ENCODE measurements at regions not wholly inside any gene's neighbourhood (a gene's known extent, or its start where the extent isn't known, plus 50 kb on each side); places are given as distances from the start of the nearest gene placed in this dataset.

DNA sequence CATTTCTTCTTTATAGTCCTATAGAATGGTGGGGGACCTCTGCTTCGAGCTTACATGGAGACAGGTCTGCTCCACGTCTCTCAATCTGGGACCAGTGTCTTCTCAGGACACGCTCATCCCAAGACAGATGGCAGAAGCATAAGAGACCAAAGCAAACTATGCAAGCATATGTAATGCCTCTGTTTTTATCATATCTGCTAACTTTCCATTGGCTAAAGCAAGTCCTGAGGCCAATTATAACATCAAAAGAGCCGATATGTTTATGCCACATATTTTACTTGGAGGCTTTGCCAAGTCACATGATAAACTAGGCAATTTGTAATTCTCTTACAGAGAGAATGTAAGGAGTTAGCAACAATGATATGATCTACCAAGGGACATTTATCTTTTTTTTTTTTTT is 102.6 kb upstream of the NRBF2 start:
- TF ChIP-seq EGR1 (IDR thresholded peaks at IDR 0.05) (no peak), YY1 (IDR thresholded peaks at IDR 0.05; ENCODE audit: low read depth) (no peak), NFIC (IDR thresholded peaks at IDR 0.05) (no peak), TEAD4 (IDR thresholded peaks at IDR 0.05) (no peak), ZBTB7A (IDR thresholded peaks at IDR 0.05; ENCODE audit: low read depth) (no peak), CEBPB (IDR thresholded peaks at IDR 0.05) (no peak), TAF1 (IDR thresholded peaks at IDR 0.05; ENCODE audit: low read depth) (no peak), TCF12 (IDR thresholded peaks at IDR 0.05; ENCODE audit: low read depth) (no peak)

DNA sequence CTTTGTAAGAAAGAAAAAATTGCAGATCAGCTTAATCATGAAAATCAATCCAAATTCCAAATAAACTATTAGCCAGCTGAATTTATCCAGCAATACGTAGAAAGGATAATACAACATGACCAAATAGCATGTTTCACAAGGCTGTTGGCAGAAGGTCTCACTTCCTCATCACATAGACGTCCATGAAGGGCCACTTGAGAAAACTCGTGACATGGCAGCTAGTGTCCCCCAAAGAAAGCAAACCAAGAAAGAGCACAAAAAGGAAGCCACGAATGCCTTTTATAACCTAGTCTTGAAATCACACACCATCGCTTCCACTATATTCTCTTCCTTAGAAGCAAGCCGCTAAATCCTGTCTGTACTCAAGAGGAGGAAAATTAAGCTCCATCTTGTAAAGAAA is 105.6 kb upstream of the NRBF2 start:
- TF ChIP-seq, protein P1, sequence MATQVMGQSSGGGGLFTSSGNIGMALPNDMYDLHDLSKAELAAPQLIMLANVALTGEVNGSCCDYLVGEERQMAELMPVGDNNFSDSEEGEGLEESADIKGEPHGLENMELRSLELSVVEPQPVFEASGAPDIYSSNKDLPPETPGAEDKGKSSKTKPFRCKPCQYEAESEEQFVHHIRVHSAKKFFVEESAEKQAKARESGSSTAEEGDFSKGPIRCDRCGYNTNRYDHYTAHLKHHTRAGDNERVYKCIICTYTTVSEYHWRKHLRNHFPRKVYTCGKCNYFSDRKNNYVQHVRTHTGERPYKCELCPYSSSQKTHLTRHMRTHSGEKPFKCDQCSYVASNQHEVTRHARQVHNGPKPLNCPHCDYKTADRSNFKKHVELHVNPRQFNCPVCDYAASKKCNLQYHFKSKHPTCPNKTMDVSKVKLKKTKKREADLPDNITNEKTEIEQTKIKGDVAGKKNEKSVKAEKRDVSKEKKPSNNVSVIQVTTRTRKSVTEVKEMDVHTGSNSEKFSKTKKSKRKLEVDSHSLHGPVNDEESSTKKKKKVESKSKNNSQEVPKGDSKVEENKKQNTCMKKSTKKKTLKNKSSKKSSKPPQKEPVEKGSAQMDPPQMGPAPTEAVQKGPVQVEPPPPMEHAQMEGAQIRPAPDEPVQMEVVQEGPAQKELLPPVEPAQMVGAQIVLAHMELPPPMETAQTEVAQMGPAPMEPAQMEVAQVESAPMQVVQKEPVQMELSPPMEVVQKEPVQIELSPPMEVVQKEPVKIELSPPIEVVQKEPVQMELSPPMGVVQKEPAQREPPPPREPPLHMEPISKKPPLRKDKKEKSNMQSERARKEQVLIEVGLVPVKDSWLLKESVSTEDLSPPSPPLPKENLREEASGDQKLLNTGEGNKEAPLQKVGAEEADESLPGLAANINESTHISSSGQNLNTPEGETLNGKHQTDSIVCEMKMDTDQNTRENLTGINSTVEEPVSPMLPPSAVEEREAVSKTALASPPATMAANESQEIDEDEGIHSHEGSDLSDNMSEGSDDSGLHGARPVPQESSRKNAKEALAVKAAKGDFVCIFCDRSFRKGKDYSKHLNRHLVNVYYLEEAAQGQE (IDR thresholded peaks at IDR 0.05; ENCODE audit: low read depth): no peak
- TF ChIP-seq, protein P2, sequence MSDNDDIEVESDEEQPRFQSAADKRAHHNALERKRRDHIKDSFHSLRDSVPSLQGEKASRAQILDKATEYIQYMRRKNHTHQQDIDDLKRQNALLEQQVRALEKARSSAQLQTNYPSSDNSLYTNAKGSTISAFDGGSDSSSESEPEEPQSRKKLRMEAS (IDR thresholded peaks at IDR 0.05): no peak
- TF ChIP-seq TAF1 (IDR thresholded peaks at IDR 0.05; ENCODE audit: low read depth) (no peak), CREB1 (IDR thresholded peaks at IDR 0.05; ENCODE audit: low read depth) (no peak), EP300 (IDR thresholded peaks at IDR 0.05; ENCODE audit: borderline replicate concordance) (no peak), TEAD4 (IDR thresholded peaks at IDR 0.05) (no peak), TCF12 (IDR thresholded peaks at IDR 0.05; ENCODE audit: low read depth) (no peak), YY1 (IDR thresholded peaks at IDR 0.05; ENCODE audit: low read depth) (no peak), CEBPB (IDR thresholded peaks at IDR 0.05) (no peak)

DNA sequence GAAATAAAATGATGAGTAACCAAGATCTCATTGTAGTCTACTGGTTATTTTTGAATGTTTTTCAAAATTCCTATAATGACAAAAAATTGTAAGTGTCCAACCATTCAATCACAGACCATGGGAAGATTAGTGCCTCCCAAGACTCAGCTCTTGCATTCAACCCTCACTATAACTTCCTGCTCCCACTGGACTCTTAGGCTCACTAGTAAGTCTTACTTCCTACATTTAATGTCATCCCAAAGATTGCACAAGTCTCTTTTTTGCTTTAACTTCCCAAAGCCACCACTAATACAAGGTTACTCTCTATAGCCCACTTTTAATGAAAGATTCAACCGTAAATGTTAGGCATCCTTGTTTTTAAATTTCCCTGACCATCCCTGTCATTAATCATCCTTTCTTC is 111.9 kb upstream of the NRBF2 start:
- TF ChIP-seq TCF12 (IDR thresholded peaks at IDR 0.05; ENCODE audit: low read depth): no peak

DNA sequence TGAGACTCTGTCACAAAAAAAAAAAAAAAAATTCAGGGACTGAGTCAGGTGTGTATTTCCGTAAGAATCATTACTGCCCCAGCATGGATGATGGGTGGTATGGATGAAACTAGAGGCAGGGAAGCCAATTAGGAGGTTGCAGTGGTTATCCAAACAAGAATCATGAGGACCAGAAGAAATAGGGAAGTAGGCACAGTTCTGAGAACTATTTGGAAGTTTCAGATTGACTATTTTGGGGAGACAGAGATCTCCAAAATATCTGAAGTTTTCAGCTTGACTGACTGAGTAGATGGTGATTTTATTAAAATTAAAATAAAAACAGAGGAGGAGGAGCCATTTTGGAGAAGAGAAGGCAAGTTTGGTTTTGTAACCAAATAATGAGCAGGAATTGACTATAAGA is 119.4 kb upstream of the NRBF2 start:
- TF ChIP-seq EP300 (IDR thresholded peaks at IDR 0.05; ENCODE audit: borderline replicate concordance) (no peak), TEAD4 (IDR thresholded peaks at IDR 0.05) (no peak), RAD21 (IDR thresholded peaks at IDR 0.05; ENCODE audit: low read depth) (no peak), ZBTB7A (IDR thresholded peaks at IDR 0.05; ENCODE audit: low read depth) (no peak), EGR1 (IDR thresholded peaks at IDR 0.05) (no peak), TAF1 (IDR thresholded peaks at IDR 0.05; ENCODE audit: low read depth) (no peak), YY1 (IDR thresholded peaks at IDR 0.05; ENCODE audit: low read depth) (no peak), TCF12 (IDR thresholded peaks at IDR 0.05; ENCODE audit: low read depth) (no peak), CREB1 (IDR thresholded peaks at IDR 0.05; ENCODE audit: low read depth) (no peak), CEBPB (IDR thresholded peaks at IDR 0.05) (no peak), FOXM1 (IDR thresholded peaks at IDR 0.05; ENCODE audit: borderline replicate concordance, low read depth) (no peak), NFIC (IDR thresholded peaks at IDR 0.05) (no peak)
- TF ChIP-seq, protein P2 (IDR thresholded peaks at IDR 0.05): no peak
- TF ChIP-seq, protein P1 (IDR thresholded peaks at IDR 0.05; ENCODE audit: low read depth): no peak
- TF ChIP-seq, protein P3, sequence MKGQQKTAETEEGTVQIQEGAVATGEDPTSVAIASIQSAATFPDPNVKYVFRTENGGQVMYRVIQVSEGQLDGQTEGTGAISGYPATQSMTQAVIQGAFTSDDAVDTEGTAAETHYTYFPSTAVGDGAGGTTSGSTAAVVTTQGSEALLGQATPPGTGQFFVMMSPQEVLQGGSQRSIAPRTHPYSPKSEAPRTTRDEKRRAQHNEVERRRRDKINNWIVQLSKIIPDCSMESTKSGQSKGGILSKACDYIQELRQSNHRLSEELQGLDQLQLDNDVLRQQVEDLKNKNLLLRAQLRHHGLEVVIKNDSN (IDR thresholded peaks at IDR 0.05): no peak

DNA sequence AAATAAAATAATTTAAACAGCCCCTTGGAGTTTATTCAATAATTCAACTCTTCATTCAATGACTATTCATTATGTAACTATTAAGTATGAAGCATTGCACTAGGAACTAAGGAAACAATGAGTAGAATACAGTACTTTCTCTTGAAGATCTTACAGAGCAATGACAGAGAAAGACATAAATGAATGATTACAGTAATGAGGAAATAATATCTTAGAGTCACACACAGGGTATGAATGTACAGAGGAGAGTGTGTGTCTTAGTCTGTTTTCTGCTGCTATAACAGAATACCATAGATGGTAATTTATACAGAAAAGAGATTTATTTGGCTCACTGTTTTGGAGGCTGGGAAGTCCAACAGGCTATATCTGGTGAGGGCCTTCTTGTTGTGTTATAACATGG is 120.5 kb upstream of the NRBF2 start:
- no peak for TF ChIP-seq EP300 (IDR thresholded peaks at IDR 0.05; ENCODE audit: borderline replicate concordance)
- TF ChIP-seq NFIC (IDR thresholded peaks at IDR 0.05): no peak

DNA sequence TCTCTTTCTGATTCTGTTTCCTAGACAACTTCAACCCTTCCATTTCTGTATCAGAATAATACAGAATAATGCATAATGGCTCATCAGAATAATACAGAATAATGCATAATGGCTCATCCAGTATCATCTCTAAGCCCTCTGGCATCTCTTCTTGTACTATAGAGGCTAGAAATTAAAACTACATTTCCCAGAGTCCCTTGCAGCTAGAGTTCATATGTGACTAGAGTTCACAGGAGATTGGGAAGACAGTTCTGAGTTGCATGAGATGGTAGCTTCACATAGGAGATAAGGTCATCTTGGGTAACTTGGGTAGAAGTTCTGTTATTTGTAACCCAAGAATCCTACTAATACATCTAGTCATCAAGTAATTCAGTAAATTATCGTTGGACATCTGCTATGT is 122.9 kb upstream of the NRBF2 start:
- TF ChIP-seq EGR1 (IDR thresholded peaks at IDR 0.05) (no peak), TCF12 (IDR thresholded peaks at IDR 0.05; ENCODE audit: low read depth) (no peak), ZBTB7A (IDR thresholded peaks at IDR 0.05; ENCODE audit: low read depth) (no peak), YY1 (IDR thresholded peaks at IDR 0.05; ENCODE audit: low read depth) (no peak), RAD21 (IDR thresholded peaks at IDR 0.05; ENCODE audit: low read depth) (no peak), EP300 (IDR thresholded peaks at IDR 0.05; ENCODE audit: borderline replicate concordance) (no peak), FOXM1 (IDR thresholded peaks at IDR 0.05; ENCODE audit: borderline replicate concordance, low read depth) (no peak), CREB1 (IDR thresholded peaks at IDR 0.05; ENCODE audit: low read depth) (no peak)
- TF ChIP-seq, protein P1 (IDR thresholded peaks at IDR 0.05; ENCODE audit: low read depth): no peak
- TF ChIP-seq, protein P3 (IDR thresholded peaks at IDR 0.05): no peak
